Adrenal gland (tissue), 9 donors: ENCODE measurements at regions not wholly inside any gene's neighbourhood (a gene's known extent, or its start where the extent isn't known, plus 50 kb on each side); places are given as distances from the start of the nearest gene placed in this dataset.

Experiments
- DNase-seq, 7 donors: peaks; one replicate each; pipeline ENCODE4 v3.0.0-alpha.2; 2019 to 2020
- H3K27ac ChIP-seq, 5 donors: fragments of 200-600 bp; sonication (generic) in 4 of 5; 1 replicate in 3 of 5; 2 replicates in 2 of 5; pipeline versions ENCODE4 v1.5.1 to v1.8.0; 2016 to 2020; ENCODE audit warnings: mild to moderate bottlenecking in 1 of 5
- H3K27me3 ChIP-seq: fragments of 200-600 bp; 2 replicates; pipeline ENCODE4 v1.8.0; 2021
- H3K36me3 ChIP-seq, 2 donors: fragments of 200-600 bp; replicated peaks in 1 of 2; 1 replicate in 1 of 2; 2 replicates in 1 of 2; pipeline versions ENCODE4 v1.5.1 to v1.8.0; 2018 to 2022
- H3K4me1 ChIP-seq, 2 donors: fragments of 200-600 bp; replicated peaks in 1 of 2; 1 replicate in 1 of 2; 2 replicates in 1 of 2; pipeline versions ENCODE4 v1.5.1 to v1.8.0; 2018 to 2021
- H3K4me3 ChIP-seq, 4 donors: fragments of 200-600 bp; sonication (generic) in 3 of 4; one replicate each; pipeline ENCODE4 v1.5.1; 2016 to 2018
- H3K9me3 ChIP-seq, 3 donors: fragments of 200-600 bp; sonication (generic) in 1 of 3; replicated peaks in 1 of 3; 1 replicate in 2 of 3; 2 replicates in 1 of 3; pipeline versions ENCODE4 v1.5.1 to v1.8.0; 2016 to 2021
- POLR2A ChIP-seq, 2 donors: fragments of 450-650 bp; IDR thresholded peaks; one replicate each; pipeline ENCODE4 v1.6.1; 2017; ENCODE audit warnings: antibody characterized with exemption in 2 of 2, mild to moderate bottlenecking in 2 of 2, moderate library complexity in 1 of 2
- WGBS, 4 donors: extraction: QIAGEN DNeasy Blood & Tissue Kit in 2 of 4; methylation state at CpG; one replicate each; pipeline versions ENCODE4 v1.1.5 to v1.1.7; 2013 to 2017; 5-methylcytosine and 5-hydroxymethylcytosine counted together
- intact Hi-C, 2 donors: fragments of 100-400 bp; cut with DNase I; formaldehyde crosslinking; loops; one replicate each; pipeline versions ENCODE4 v1.14.1 to v1.15.0; 2022 to 2023
- TF ChIP-seq, protein P1 (sequence below), 6 experiments: fragments of 450-650 bp in 4 of 6; fragments of 200-600 bp in 2 of 6; sonication (generic) in 1 of 6; IDR thresholded peaks; 1 replicate in 5 of 6; 2 replicates in 1 of 6; pipeline versions ENCODE4 v1.5.1 to v1.8.0; 2016 to 2021; ENCODE audit warnings: antibody characterized with exemption in 6 of 6, mild to moderate bottlenecking in 2 of 6, moderate library complexity in 1 of 6
- donor health status: healthy with polysubstance abuse.
- donor health status: Bipolar disorder and iron deficiency.
- donor health status: DM: yes; HTN: yes; CAD: no.
- donor health status: DM: no; HTN: no; CAD: no.
- donor health status: DM: no; HTN: no; CAD: no.

GRCh38 chr6:26206868-26207801 is 119.9 kb downstream of the HFE start:
- no peak overlapping the region for H3K4me3 ChIP-seq
- no peaks in the 10 kb centered on the region for H3K36me3 ChIP-seq
- intact Hi-C loops: no loop called here
- H3K4me1 ChIP-seq: peaks cover 5 to 6% of the 10 kb centered on the region in 2 donors
- DNase-seq: no peak
- no peak overlapping the region for H3K27ac ChIP-seq
- TF ChIP-seq, protein P1, sequence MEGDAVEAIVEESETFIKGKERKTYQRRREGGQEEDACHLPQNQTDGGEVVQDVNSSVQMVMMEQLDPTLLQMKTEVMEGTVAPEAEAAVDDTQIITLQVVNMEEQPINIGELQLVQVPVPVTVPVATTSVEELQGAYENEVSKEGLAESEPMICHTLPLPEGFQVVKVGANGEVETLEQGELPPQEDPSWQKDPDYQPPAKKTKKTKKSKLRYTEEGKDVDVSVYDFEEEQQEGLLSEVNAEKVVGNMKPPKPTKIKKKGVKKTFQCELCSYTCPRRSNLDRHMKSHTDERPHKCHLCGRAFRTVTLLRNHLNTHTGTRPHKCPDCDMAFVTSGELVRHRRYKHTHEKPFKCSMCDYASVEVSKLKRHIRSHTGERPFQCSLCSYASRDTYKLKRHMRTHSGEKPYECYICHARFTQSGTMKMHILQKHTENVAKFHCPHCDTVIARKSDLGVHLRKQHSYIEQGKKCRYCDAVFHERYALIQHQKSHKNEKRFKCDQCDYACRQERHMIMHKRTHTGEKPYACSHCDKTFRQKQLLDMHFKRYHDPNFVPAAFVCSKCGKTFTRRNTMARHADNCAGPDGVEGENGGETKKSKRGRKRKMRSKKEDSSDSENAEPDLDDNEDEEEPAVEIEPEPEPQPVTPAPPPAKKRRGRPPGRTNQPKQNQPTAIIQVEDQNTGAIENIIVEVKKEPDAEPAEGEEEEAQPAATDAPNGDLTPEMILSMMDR (IDR thresholded peaks at IDR 0.05): no peak
- no peak for TF ChIP-seq POLR2A (IDR thresholded peaks at IDR 0.05)
- 48 to 73% (median 67%) methylated on average over 8 of the region's 8 CpGs for WGBS, 4 donors
- no peaks in the 10 kb centered on the region for H3K27me3 ChIP-seq
- no peaks in the 10 kb centered on the region for H3K9me3 ChIP-seq

GRCh38 chr6:26211963-26212362 is 124.7 kb downstream of the HFE start:
- H3K9me3 ChIP-seq: no peaks in the 10 kb centered on the region
- DNase-seq: no peak
- intact Hi-C loops: no loop called here
- no peaks in the 10 kb centered on the region for H3K27me3 ChIP-seq
- WGBS, 4 donors: 95 to 98% (median 96%) methylated on average over 1 of the region's 1 CpG
- H3K36me3 ChIP-seq: no peaks in the 10 kb centered on the region
- no peak overlapping the region for H3K27ac ChIP-seq
- peaks cover 4 to 15% of the 10 kb centered on the region in 2 donors for H3K4me1 ChIP-seq
- TF ChIP-seq, protein P1 (IDR thresholded peaks at IDR 0.05): no peak
- no peak for TF ChIP-seq POLR2A (IDR thresholded peaks at IDR 0.05)
- no peak overlapping the region for H3K4me3 ChIP-seq

DNA sequence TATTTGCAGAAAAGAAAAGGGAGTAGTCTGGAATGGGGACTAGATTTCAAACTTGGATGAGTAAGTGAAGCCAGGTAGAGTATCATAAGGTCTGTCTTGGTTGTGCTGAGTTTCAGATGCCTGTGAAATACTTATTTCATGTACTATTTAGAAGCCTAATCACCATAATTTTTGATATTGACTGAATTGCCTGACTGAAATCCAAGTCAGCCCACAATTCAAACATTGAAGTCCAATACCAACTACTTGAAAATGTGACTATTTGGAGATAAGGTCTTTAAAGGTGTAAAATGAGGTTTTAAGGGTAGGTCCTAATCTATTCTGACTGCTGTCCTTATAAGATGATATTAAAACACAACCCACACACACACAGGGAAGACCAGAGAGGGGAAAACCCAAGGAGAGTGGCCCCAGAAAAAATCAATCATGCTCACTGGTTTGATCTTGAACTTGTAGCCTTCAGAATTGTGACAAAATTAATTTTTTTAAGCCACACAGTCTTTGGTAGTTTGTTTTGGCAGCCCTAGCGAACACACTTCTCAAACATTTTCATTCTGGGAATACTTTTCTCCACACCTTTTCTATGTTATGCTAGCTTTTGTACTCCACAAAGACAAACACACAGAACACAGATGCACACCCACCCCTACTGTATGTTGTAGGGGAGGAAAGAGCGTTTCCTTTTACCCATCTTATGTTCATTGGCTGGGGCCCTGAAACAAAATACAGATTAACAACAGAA is 126.3 kb downstream of the HFE start:
- no peaks in the 10 kb centered on the region for H3K27me3 ChIP-seq
- H3K9me3 ChIP-seq: no peaks in the 10 kb centered on the region
- no peak for TF ChIP-seq POLR2A (IDR thresholded peaks at IDR 0.05)
- TF ChIP-seq, protein P1 (IDR thresholded peaks at IDR 0.05): no peak
- no peak for DNase-seq
- no peak overlapping the region for H3K4me3 ChIP-seq
- no peaks in the 10 kb centered on the region for H3K36me3 ChIP-seq
- intact Hi-C loops: no loop called here
- peaks cover 10 to 24% of the 10 kb centered on the region in 2 donors for H3K4me1 ChIP-seq
- no peak overlapping the region for H3K27ac ChIP-seq
- WGBS, 4 donors: 95 to 98% (median 97%) methylated on average over 2 of the region's 2 CpGs
